ENCODE measurements at regions not wholly inside any gene's neighbourhood (a gene's known extent, or its start where the extent isn't known, plus 50 kb on each side); places are given as distances from the start of the nearest gene placed in this dataset.

DNA sequence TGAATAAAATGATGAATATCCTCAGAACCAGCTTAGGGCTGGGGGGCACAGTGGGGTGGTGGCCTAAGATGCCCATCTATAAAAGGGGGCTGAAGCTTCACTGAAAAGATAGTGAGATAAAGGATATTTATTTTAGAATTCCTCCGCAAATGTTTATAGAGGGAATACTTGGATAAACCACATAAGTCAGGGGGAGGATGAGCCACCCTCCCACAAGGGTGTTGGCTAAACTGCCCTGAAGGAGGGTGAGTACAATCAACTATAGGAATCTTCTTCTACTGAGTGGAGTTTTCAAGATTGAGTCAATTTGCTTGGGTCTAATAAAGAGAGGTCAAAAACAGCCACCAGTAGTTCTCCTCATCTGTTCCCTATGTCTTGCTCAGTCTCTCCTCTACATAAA, 114.5 kb upstream of the TANK start:
- H3K36me3 ChIP-seq = no peaks in the 10 kb centered on the region
- no peaks in the 10 kb centered on the region for H3K27me3 ChIP-seq
- no peak overlapping the region for H3K4me3 ChIP-seq
- no peak for DNase-seq
- H3K4me1 ChIP-seq = peaks cover 0 to 13% (median 0%) of the 10 kb centered on the region in 4 donors
- TF ChIP-seq, protein P1, sequence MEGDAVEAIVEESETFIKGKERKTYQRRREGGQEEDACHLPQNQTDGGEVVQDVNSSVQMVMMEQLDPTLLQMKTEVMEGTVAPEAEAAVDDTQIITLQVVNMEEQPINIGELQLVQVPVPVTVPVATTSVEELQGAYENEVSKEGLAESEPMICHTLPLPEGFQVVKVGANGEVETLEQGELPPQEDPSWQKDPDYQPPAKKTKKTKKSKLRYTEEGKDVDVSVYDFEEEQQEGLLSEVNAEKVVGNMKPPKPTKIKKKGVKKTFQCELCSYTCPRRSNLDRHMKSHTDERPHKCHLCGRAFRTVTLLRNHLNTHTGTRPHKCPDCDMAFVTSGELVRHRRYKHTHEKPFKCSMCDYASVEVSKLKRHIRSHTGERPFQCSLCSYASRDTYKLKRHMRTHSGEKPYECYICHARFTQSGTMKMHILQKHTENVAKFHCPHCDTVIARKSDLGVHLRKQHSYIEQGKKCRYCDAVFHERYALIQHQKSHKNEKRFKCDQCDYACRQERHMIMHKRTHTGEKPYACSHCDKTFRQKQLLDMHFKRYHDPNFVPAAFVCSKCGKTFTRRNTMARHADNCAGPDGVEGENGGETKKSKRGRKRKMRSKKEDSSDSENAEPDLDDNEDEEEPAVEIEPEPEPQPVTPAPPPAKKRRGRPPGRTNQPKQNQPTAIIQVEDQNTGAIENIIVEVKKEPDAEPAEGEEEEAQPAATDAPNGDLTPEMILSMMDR (IDR thresholded peaks at IDR 0.05) = no peak
- no peak for TF ChIP-seq POLR2AphosphoS5 (IDR thresholded peaks at IDR 0.05)
- TF ChIP-seq POLR2A (IDR thresholded peaks at IDR 0.05) = no peak
- no peak for TF ChIP-seq EP300 (IDR thresholded peaks at IDR 0.05)
- 80 to 85% methylated on average over 1 of the region's 1 CpG for WGBS, 2 donors
- H3K9me3 ChIP-seq = no peaks in the 10 kb centered on the region
- intact Hi-C loops (cut with DNase I) = no loop called here
- no peak overlapping the region for H3K27ac ChIP-seq

DNA sequence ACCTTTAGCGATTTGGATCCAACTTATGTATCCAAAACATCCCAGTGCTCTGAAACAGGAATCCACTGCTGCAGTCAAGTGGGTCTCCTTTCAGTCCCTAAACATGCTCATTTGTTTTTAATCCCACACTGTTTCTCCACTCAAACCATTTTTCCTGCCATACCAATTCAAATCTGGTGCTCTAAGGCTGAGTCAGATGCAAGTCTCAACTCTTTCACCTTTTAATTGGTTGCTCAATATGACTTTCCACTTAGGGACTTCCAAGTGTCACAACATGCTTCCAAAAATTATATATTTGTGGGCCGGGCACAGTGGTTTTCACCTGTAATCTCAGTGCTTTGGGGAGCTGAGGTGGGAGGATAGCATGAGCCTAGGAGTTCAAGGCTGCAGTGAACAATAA, 113.4 kb upstream of the TANK start:
- Histone ChIP-seq H3K9me3 (no peaks in the 10 kb centered on the region), H3K27ac (no peak overlapping the region), H3K4me1 (peaks cover 0 to 13% (median 0%) of the 10 kb centered on the region in 4 donors), H3K4me3 (no peak overlapping the region), H3K27me3 (no peaks in the 10 kb centered on the region), H3K36me3 (no peaks in the 10 kb centered on the region)
- TF ChIP-seq POLR2A (IDR thresholded peaks at IDR 0.05) = no peak
- TF ChIP-seq POLR2AphosphoS5 (IDR thresholded peaks at IDR 0.05) = no peak
- TF ChIP-seq EP300 (IDR thresholded peaks at IDR 0.05) = no peak
- TF ChIP-seq, protein P1 (IDR thresholded peaks at IDR 0.05) = no peak
- 87 to 92% methylated on average over 2 of the region's 2 CpGs for WGBS, 2 donors
- no peak for DNase-seq
- intact Hi-C loops (cut with DNase I) = no loop called here

DNA sequence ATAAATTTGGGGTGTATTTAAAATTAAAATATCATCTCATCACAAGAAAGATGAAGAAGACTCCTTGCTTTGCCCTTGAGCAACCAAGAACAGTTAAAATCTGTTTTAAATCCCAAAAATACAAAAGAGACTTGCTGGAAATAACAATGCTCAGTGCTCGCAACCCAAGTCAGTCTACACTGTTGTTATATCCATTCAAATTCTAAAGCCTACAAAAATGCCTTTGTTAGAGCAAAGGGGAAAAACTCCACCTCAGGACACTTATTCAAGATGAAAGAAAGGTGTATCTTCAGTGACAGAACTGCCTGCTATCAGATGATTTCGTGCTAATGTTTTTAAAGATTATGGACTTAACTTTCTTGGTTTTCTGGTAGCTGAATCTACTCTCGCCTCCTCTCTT, 111.9 kb upstream of the TANK start:
- no peak overlapping the region for H3K27ac ChIP-seq
- H3K36me3 ChIP-seq = no peaks in the 10 kb centered on the region
- no peaks in the 10 kb centered on the region for H3K27me3 ChIP-seq
- intact Hi-C loops (cut with DNase I) = no loop called here
- no peak for DNase-seq
- H3K4me3 ChIP-seq = no peak overlapping the region
- TF ChIP-seq POLR2AphosphoS5 (IDR thresholded peaks at IDR 0.05) (no peak), EP300 (IDR thresholded peaks at IDR 0.05) (no peak), POLR2A (IDR thresholded peaks at IDR 0.05) (no peak)
- TF ChIP-seq, protein P1 (IDR thresholded peaks at IDR 0.05) = no peak
- H3K4me1 ChIP-seq = peaks cover 0 to 13% (median 0%) of the 10 kb centered on the region in 4 donors
- WGBS, 2 donors = 64% methylated on average over 3 of the region's 3 CpGs
- H3K9me3 ChIP-seq = no peaks in the 10 kb centered on the region

DNA sequence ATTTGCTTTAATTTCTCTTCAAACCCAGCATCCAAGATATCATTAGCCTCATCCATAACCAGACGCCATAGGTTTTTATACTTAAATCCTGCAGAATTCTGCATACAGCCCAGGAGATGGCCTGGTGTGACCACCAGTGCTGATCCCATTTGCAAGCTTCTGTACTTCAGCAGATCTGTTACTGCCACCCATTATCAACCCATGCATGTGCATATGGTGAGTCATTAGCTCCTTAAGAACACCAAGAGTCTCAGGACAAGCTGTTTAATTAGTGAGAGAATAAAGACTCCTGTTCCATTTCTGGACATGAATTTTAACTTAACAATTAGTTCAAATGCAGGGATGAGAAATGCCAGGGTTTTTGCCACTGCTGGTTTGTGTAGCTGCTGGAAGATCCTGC, 110.7 kb upstream of the TANK start:
- 96% methylated on average over 1 of the region's 1 CpG for WGBS, 2 donors
- H3K4me1 ChIP-seq = peaks cover 0 to 9% (median 0%) of the 10 kb centered on the region in 4 donors
- no peaks in the 10 kb centered on the region for H3K27me3 ChIP-seq
- intact Hi-C loops (cut with DNase I) = no loop called here
- TF ChIP-seq EP300 (IDR thresholded peaks at IDR 0.05) = no peak
- TF ChIP-seq POLR2A (IDR thresholded peaks at IDR 0.05) = no peak
- no peak for TF ChIP-seq POLR2AphosphoS5 (IDR thresholded peaks at IDR 0.05)
- TF ChIP-seq, protein P1 (IDR thresholded peaks at IDR 0.05) = no peak
- H3K9me3 ChIP-seq = no peaks in the 10 kb centered on the region
- no peak for DNase-seq
- no peak overlapping the region for H3K27ac ChIP-seq
- H3K4me3 ChIP-seq = no peak overlapping the region
- H3K36me3 ChIP-seq = no peaks in the 10 kb centered on the region

DNA sequence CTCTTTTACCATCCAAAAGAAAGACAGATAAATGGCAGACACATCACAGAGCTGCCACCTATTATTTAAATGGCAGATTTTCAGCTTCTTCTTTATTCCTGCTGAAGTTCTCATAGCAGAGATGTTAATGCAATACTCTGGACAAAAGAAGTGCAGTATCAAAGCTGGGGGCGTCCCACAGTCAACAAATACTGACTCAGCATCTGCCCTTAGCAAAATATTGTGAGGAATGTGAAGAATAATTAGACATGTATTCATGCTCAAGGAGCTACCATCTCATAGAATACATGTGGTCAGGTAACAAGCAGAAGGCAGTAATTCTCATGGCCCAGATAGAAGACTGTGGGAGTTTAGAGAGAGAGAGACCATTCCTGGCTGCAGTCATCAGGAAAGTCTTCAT, 108.0 kb upstream of the TANK start:
- WGBS, 2 donors = 85 to 92% methylated on average over 1 of the region's 1 CpG
- DNase-seq = no peak
- no peaks in the 10 kb centered on the region for H3K9me3 ChIP-seq
- H3K4me3 ChIP-seq = no peak overlapping the region
- TF ChIP-seq, protein P1 (IDR thresholded peaks at IDR 0.05) = no peak
- TF ChIP-seq POLR2A (IDR thresholded peaks at IDR 0.05) = no peak
- no peak overlapping the region for H3K27ac ChIP-seq
- no peaks in the 10 kb centered on the region for H3K36me3 ChIP-seq
- no peaks in the 10 kb centered on the region for H3K4me1 ChIP-seq
- intact Hi-C loops (cut with DNase I) = no loop called here
- H3K27me3 ChIP-seq = no peaks in the 10 kb centered on the region
